GM18858 (cell line): ENCODE measurements at regions not wholly inside any gene's neighbourhood (a gene's known extent, or its start where the extent isn't known, plus 50 kb on each side); places are given as distances from the start of the nearest gene placed in this dataset.

ENCODE experiments used
- ATAC-seq: cut with Tn5 transposase; IDR thresholded peaks from one replicate; pipeline ENCODE4 v1.9.1; 2021; ENCODE audit not compliant: unreplicated experiment

- ATAC-seq: no peak
Measured at GRCh38 chr2:145849466-145849865, 1329.5 kb upstream of the ZEB2 start.

DNA sequence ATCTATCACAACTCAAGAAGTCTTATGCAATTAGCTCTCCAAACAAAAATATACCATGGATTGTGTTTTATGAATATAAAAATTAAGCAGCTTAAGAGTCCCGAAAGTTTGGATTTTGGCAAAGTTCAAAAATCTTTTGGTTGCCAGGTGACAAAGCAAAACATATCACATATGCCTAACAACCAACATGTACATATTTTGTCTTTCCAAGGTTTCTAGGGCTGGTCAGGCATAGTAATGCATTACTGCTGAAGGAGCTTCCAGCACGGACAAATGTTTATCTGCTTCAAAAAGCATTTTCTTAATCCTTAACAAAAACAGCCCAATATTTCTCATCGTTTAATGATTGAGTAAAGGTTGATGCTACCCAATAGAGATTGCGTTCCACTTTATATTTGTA is 1327.1 kb upstream of the ZEB2 start:
- no peak for ATAC-seq

- ATAC-seq: no peak
Measured at GRCh38 chr2:145845923-145846322, 1326.0 kb upstream of the ZEB2 start.

DNA sequence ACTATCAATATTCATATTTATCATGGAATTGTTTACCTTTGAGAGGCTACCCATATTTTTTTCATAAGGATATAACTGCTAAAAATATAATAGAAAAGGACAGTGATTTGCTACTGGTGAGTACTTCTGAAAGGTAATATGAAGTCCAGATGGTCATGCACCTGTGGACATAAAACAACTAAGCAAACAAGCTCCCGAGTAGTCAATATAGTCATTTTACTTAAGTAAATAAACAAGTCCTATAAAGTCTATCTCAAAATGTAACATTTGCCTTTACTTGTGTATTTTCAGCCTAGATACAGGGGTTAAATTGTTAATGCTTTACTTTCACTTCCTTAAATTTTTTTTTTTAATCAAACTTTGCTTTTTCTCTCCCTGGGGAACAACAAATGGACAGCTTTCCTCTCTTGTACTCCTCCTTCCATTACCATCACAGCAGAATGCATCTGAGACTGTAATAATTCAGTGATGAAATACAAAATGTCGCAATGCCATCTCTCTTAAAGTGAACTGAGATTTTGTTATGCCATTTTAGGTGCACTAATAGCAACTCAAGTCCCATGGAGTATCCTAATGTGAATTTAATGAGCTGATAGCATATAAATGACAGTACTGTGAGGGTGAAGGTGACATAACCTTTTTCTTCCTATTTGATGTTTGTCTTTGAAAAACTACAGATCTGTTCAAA is 1325.4 kb upstream of the ZEB2 start:
- no peak for ATAC-seq

- ATAC-seq: no peak
Measured at GRCh38 chr2:145841973-145842372, 1322.1 kb upstream of the ZEB2 start.

DNA sequence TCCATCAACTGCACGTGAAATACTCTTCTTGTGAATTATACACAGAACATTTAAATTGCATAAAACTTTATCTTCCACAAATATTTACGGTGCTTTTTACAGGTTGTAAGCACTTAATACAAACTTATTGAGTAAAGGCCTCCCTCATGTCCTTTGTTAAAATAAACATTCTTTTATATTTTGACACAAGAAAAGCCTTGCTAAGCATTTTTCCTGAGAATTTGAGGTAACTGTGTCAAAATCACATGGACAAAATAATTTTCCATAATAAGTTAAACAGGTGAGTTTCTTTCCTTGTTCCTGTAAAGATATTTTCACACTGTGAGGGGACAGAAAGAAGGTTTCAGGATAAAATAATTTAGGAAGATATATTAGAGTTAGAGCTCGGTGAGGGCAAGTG is 1317.1 kb upstream of the ZEB2 start:
- no peak for ATAC-seq

DNA sequence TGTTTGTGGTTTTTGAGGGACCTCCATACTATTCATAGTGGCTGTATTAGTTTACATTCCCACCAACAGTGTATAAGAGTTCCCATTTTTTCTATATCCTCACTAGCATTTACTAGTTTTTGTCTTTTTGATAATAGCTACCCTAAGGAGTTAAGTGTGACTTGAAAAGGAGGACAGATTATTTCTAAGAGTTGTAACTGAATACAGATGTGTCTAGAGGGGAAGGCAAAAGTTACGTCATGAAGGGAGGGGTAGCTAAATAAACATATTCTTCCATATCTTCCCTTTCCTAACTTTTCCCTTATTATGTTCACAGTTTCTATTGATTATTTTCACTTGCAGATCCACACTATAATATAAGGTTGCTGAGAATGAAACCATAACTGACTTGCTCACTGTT is 1315.7 kb upstream of the ZEB2 start:
- ATAC-seq: no peak

DNA sequence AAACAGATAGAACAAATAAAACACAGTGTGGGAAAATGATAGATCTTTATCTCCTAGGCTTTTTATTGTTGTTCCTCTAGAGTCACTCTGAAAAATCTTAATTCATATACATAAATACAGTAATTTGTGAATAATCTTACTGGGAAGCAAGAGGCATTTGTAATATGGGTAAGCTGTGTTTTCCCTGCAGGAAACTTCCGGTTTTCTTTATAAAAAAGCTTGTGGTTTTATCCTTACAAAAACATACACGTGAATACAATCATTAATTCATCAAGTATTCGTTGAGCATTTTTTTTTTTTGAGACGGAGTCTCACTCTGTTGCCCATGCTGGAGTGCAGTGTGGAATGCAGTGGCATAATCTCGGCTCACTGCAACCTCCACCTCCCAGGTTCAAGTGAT is 1312.8 kb upstream of the ZEB2 start:
- no peak for ATAC-seq

DNA sequence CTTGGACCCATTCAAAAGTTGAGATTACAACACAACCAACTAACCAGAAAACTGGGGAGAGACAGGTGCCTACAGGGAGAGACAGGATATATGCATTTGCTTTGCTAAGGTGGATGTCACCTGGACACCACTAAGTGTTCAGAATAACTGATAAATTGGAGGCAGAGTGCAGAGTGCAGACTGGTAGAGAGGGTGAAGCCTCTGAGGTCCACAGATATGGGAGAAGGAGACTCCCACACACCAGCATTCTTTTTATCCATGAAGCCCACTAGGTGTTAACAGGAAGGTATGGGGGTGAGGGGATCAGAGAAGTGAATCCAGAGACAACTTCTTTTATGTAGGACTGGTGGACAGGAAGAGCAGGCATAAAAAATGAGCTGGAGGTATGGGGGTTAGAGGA is 1310.0 kb upstream of the ZEB2 start:
- ATAC-seq: no peak

DNA sequence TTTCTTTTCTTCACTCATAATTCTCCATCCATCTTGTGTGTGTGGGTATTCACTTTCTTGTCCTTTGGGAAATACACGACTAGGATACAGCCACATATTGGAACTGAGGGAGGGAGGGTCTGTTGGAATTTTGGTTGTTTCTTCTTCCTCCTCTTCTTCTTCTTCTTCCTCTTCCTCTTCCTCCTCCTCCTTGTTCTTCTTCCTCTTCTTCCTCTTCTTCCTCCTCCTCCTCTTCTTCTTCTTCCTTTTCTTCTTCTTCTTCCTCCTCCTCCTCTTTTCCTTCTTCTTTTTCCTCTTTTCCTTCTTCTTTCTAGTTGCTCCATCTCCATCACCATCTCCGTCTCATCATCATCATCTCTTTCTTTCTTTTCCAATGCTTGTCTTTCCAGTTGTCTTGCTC is 1307.3 kb upstream of the ZEB2 start:
- no peak for ATAC-seq

- no peak for ATAC-seq
Measured at GRCh38 chr2:145824384-145824783, 1304.5 kb upstream of the ZEB2 start.

GRCh38 chr2:145822892-145823534 is 1303.1 kb upstream of the ZEB2 start:
- ATAC-seq: no peak

- no peak for ATAC-seq
Measured at GRCh38 chr2:145820651-145821050, 1300.7 kb upstream of the ZEB2 start.

DNA sequence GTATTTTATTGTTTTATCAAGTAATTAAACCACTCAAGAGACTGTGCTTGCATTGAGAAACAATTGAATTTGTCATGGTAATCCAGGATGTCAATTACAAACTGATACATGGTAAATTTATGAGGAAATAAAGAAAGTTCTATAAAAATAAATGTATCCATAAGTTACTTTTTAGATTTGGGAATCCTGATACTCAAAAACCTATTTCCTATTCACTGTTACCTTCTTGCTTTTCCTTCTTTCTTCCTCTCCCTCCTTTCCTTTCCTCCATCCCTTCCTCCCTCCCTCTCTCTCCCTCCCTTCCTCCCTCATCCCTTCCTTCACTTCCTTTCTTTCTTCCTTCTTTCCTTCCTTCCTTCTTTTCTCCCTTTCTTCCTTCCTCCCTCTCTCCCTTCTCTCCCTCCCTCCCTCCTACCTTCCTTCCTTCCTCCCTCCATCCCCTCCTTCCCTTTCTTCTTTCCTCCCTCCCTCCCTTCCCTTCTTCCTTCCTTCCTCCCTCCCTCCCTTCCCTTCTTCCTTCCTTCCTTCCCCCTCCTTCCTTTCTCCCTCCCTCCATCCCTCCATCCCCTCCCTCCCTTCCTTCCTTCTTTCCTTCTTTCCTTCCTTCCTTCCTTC is 1299.1 kb upstream of the ZEB2 start:
- ATAC-seq: no peak

GRCh38 chr2:145815933-145816332 is 1296.0 kb upstream of the ZEB2 start:
- no peak for ATAC-seq

- ATAC-seq: no peak
Measured at GRCh38 chr2:145813481-145813880, 1293.6 kb upstream of the ZEB2 start.

GRCh38 chr2:145812165-145812554 is 1292.2 kb upstream of the ZEB2 start:
- ATAC-seq: no peak

GRCh38 chr2:145811276-145812164 is 1291.6 kb upstream of the ZEB2 start:
- ATAC-seq: no peak

DNA sequence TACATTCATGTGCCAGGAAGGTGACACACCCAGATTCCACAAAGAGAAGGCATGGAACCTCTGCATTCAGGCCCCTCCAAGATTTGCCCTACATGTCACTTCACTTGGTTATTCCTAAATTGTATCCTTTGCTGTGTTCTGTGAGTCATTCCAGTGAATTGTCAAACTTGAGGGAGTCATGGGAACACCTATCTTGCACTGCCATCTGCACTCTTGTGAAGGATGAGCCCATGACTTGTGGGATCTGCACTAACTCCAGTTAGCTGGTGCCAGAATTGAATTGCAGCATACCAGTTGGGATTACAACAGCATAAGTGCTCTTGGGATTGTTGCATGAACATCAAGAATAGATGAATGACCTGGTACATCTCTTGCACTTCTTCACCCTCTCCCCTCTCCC is 1288.0 kb upstream of the ZEB2 start:
- ATAC-seq: no peak

DNA sequence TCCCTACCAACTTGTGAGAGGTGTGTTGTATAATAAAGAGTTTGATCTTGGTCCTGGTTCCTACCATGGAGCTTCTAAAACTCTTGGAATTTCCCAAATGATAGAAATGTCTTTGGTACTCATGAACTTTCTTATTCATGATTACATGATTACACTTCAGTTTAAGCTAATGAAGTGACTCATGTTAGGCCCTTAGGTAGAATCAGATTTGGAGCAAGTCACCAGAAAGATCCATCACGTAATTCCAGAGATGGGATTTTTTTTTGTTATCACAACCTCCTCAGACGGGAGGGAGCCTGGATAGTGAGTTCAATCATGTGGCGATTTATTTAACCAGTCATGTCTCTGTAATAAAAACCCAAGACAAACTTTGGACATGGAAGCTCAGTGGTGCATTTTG is 1287.6 kb upstream of the ZEB2 start:
- no peak for ATAC-seq

DNA sequence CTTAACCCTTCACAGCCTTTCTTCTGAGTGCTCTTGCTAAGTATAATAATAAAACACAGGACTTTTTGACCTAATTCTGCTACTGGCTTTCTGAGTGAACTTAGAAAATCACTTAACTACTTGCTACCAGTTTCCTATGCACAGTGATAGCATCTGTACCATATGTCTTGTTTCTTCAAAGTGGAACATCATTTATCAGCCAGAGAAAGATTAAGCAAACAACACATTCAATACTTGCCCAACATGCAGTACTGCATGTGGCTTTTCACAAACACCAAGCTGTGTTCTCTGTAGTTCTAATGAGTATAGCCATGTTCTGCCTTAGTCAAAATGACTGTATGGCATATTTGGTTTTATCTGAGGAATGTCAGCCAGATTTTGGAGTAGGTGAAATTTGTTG is 1286.6 kb upstream of the ZEB2 start:
- no peak for ATAC-seq

DNA sequence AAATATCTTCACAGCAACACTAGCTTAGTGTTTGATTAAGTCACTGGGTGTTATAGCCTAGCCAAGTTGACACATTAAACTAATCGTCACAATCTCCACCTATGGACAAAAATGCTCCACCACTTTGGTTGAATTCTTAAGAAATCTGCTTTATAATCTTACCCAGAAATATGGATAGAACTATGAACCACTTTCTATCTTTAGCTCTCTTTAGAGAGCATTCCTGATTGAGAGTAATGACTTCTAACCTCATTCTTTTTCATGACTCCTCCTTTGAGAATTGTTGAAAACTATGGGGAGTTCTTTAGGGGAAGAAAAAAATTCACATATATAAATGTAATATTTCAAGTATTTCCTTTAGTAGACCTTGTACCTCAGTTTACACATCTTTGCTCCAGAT is 1282.2 kb upstream of the ZEB2 start:
- no peak for ATAC-seq
